Pancreas (tissue), 10 donors: ENCODE measurements at regions not wholly inside any gene's neighbourhood (a gene's known extent, or its start where the extent isn't known, plus 50 kb on each side); places are given as distances from the start of the nearest gene placed in this dataset.

Source experiments
- ATAC-seq, 4 donors: fragments of 200-7000 bp; cut with Tn5 transposase; one replicate each; pipeline versions ENCODE4 v1.8.0 to v1.9.1; 2020; ENCODE audit warnings: mild to moderate bottlenecking in 4 of 4, moderate library complexity in 4 of 4
- DNase-seq, 6 donors: peaks; one replicate each; pipeline ENCODE4 v3.0.0-alpha.2; 2020
- FAIRE-seq: peaks from 2 replicates; lab custom pipeline; 2012; peaks lifted over from hg19 to GRCh38; lab: Jason Lieb, UNC
- H3K27ac ChIP-seq, 4 donors: fragments of 200-600 bp; sonication (generic); 1 replicate in 3 of 4; 2 replicates in 1 of 4; pipeline versions ENCODE4 v1.5.0 to v1.8.0; 2020
- H3K27me3 ChIP-seq, 4 donors: fragments of 200-600 bp; one replicate each; pipeline ENCODE4 v1.8.0; 2021
- H3K36me3 ChIP-seq, 3 donors: fragments of 200-600 bp; sonication (generic) in 1 of 3; one replicate each; pipeline versions ENCODE4 v1.5.0 to v1.8.0; 2020 to 2021
- H3K4me1 ChIP-seq, 3 donors: fragments of 200-600 bp; one replicate each; pipeline ENCODE4 v1.8.0; 2021
- H3K4me3 ChIP-seq, 4 donors: fragments of 200-600 bp; sonication (generic) in 2 of 4; one replicate each; pipeline versions ENCODE4 v1.5.0 to v1.8.0; 2020 to 2021
- H3K9me3 ChIP-seq, 4 donors: fragments of 200-600 bp; one replicate each; pipeline ENCODE4 v1.8.0; 2021
- CTCF ChIP-seq, 4 donors: fragments of 200-600 bp; sonication (generic) in 3 of 4; IDR thresholded peaks; one replicate each; pipeline versions ENCODE4 v1.5.0 to v1.8.0; 2021; ENCODE audit warnings: antibody characterized with exemption in 4 of 4
- WGBS, 2 donors: extraction: QIAGEN DNeasy Blood & Tissue Kit; methylation state at CpG; one replicate each; pipeline ENCODE4 v1.1.7; 2013; 5-methylcytosine and 5-hydroxymethylcytosine counted together
- intact Hi-C, 3 donors: fragments of 100-400 bp; cut with DNase I; formaldehyde crosslinking; loops; one replicate each; pipeline versions ENCODE4 v1.11.1 to v1.14.2; 2022
- donor health status: healthy with polysubstance abuse.
- donor health status: DM: no; HTN: no; CAD: no; lungs with moderate emphysema.
- donor health status: DM: no; HTN: no; CAD: no.
- donor health status: control.
- donor health status: control.
- donor health status: Bipolar disorder and iron deficiency.
- donor health status: DM: yes; HTN: yes; CAD: no.
- donor health status: DM: no; HTN: no; CAD: no.
- donor health status: DM: no; HTN: no; CAD: no.
- donor health status: DM: yes; HTN: yes; CAD: no.

- FAIRE-seq (no peak), ATAC-seq (no peak), DNase-seq (no peak)
- intact Hi-C loops: no loop called here
- H3K27ac ChIP-seq: no peak overlapping the region
- no peak overlapping the region for H3K4me3 ChIP-seq
- H3K4me1 ChIP-seq: no peaks in the 10 kb centered on the region
- no peak for TF ChIP-seq CTCF (IDR thresholded peaks at IDR 0.05)
- no peaks in the 10 kb centered on the region for H3K27me3 ChIP-seq
- WGBS, 2 donors: 66 to 73% methylated on average over 1 of the region's 1 CpG
- H3K9me3 ChIP-seq: no peaks in the 10 kb centered on the region
- no peaks in the 10 kb centered on the region for H3K36me3 ChIP-seq
Observed at GRCh38 chr3:182349951-182350517, 443.3 kb upstream of the ATP11B start.

GRCh38 chr3:182357928-182358327, 435.4 kb upstream of the ATP11B start:
- no peak for FAIRE-seq
- no peaks in the 10 kb centered on the region for H3K9me3 ChIP-seq
- no peak for ATAC-seq

GRCh38 chr3:182364323-182364722, 429.0 kb upstream of the ATP11B start:
- peaks cover 0 to 9% (median 0%) of the 10 kb centered on the region in 4 donors for H3K27me3 ChIP-seq

More at GRCh38 chr3:182357928-182358327, 435.4 kb upstream of the ATP11B start:
- Histone ChIP-seq H3K27ac (no peak overlapping the region), H3K4me1 (no peaks in the 10 kb centered on the region), H3K27me3 (peaks cover 0 to 7% (median 0%) of the 10 kb centered on the region in 4 donors), H3K4me3 (no peak overlapping the region), H3K36me3 (no peaks in the 10 kb centered on the region)
- intact Hi-C loops: no loop called here
- TF ChIP-seq CTCF (IDR thresholded peaks at IDR 0.05): no peak
- 25 to 40% methylated on average over 1 of the region's 1 CpG for WGBS, 2 donors
- DNase-seq: no peak

GRCh38 chr3:182364723-182365650, 428.3 kb upstream of the ATP11B start:
- ATAC-seq (peak in 2 of 4 donors; percentile 59 to 65), FAIRE-seq (no peak), DNase-seq (peak in 1 of 6 donors; percentile 23)
- H3K4me1 ChIP-seq: no peaks in the 10 kb centered on the region
- WGBS, 2 donors: 38 to 39% methylated on average over 20 of the region's 20 CpGs
- no peaks in the 10 kb centered on the region for H3K36me3 ChIP-seq
- no peaks in the 10 kb centered on the region for H3K9me3 ChIP-seq
- peaks cover 0 to 9% (median 0%) of the 10 kb centered on the region in 4 donors for H3K27me3 ChIP-seq
- no peak for TF ChIP-seq CTCF (IDR thresholded peaks at IDR 0.05)
- H3K4me3 ChIP-seq: no peak overlapping the region
- intact Hi-C loops: no loop called here
- no peak overlapping the region for H3K27ac ChIP-seq

More at GRCh38 chr3:182364323-182364722, 429.0 kb upstream of the ATP11B start:
- H3K4me3 ChIP-seq: no peak overlapping the region
- ATAC-seq (peak in 1 of 4 donors; percentile 25), FAIRE-seq (no peak), DNase-seq (peak in 1 of 6 donors; percentile 20)
- 54 to 67% methylated on average over 6 of the region's 6 CpGs for WGBS, 2 donors
- H3K36me3 ChIP-seq: no peaks in the 10 kb centered on the region
- intact Hi-C loops: no loop called here
- no peak for TF ChIP-seq CTCF (IDR thresholded peaks at IDR 0.05)
- no peaks in the 10 kb centered on the region for H3K9me3 ChIP-seq
- no peaks in the 10 kb centered on the region for H3K4me1 ChIP-seq
- H3K27ac ChIP-seq: no peak overlapping the region
